ENCODE measurements at regions not wholly inside any gene's neighbourhood (a gene's known extent, or its start where the extent isn't known, plus 50 kb on each side); places are given as distances from the start of the nearest gene placed in this dataset.

DNA sequence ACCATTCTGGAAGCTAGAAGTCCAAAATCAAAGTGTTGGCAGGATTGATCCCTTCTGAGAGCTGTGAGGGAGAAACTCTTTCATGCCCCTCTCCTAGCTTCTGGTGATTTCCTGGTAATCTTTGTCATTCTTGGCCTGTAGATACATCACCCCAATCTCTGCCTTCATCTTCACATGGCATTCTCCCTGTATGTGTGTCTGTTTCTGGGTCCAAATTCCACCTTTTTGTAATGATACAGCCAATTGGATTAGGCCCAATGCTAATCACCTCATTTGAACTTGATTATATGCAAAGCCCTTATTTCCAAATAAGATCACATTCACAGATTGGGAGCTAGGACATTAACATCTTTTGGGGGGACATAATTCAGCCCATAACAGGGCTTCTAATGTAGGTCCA lies 76.9 kb upstream of the MBIP start:
- TF ChIP-seq, protein P1, sequence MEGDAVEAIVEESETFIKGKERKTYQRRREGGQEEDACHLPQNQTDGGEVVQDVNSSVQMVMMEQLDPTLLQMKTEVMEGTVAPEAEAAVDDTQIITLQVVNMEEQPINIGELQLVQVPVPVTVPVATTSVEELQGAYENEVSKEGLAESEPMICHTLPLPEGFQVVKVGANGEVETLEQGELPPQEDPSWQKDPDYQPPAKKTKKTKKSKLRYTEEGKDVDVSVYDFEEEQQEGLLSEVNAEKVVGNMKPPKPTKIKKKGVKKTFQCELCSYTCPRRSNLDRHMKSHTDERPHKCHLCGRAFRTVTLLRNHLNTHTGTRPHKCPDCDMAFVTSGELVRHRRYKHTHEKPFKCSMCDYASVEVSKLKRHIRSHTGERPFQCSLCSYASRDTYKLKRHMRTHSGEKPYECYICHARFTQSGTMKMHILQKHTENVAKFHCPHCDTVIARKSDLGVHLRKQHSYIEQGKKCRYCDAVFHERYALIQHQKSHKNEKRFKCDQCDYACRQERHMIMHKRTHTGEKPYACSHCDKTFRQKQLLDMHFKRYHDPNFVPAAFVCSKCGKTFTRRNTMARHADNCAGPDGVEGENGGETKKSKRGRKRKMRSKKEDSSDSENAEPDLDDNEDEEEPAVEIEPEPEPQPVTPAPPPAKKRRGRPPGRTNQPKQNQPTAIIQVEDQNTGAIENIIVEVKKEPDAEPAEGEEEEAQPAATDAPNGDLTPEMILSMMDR (IDR thresholded peaks at IDR 0.05): no peak
- TF ChIP-seq POLR2A (IDR thresholded peaks at IDR 0.05): no peak
